Trophoblast cell (in vitro differentiated cells and primary cell): ENCODE measurements at regions not wholly inside any gene's neighbourhood (a gene's known extent, or its start where the extent isn't known, plus 50 kb on each side); places are given as distances from the start of the nearest gene placed in this dataset.

Source experiments
- DNase-seq, 2 donors: peaks; one replicate each; pipeline ENCODE4 v3.0.0-alpha.2; 2016
- H2AFZ ChIP-seq: 2 replicates; pipeline ENCODE4 v1.6.1; 2013; ENCODE audit warnings: low read length, moderate library complexity, mild to moderate bottlenecking; ENCODE audit not compliant: insufficient read depth, poor library complexity
- H2AK5ac ChIP-seq: 2 replicates; pipeline ENCODE4 v1.6.1; 2013; ENCODE audit warnings: mild to moderate bottlenecking, low read length
- H2BK120ac ChIP-seq: 2 replicates; pipeline ENCODE4 v1.6.1; 2013; ENCODE audit warnings: low read length, mild to moderate bottlenecking, moderate library complexity; ENCODE audit not compliant: insufficient read depth, poor library complexity
- H2BK12ac ChIP-seq: 2 replicates; pipeline ENCODE4 v1.6.1; 2013; ENCODE audit warnings: mild to moderate bottlenecking, low read length, moderate library complexity
- H2BK5ac ChIP-seq: 2 replicates; pipeline ENCODE4 v1.6.1; 2013; ENCODE audit warnings: low read length, low read depth, moderate library complexity, mild to moderate bottlenecking; ENCODE audit not compliant: poor library complexity
- H3K14ac ChIP-seq: 2 replicates; pipeline ENCODE4 v1.6.1; 2013; ENCODE audit warnings: mild to moderate bottlenecking, low read length
- H3K18ac ChIP-seq: 2 replicates; pipeline ENCODE4 v1.6.1; 2013; ENCODE audit warnings: mild to moderate bottlenecking, low read length
- H3K23ac ChIP-seq: 2 replicates; pipeline ENCODE4 v1.6.1; 2013; ENCODE audit warnings: low read length
- H3K27ac ChIP-seq: 2 replicates; pipeline ENCODE4 v1.5.1; 2013; ENCODE audit warnings: low read depth, mild to moderate bottlenecking, inconsistent platforms, low read length, moderate library complexity
- H3K27me3 ChIP-seq: 2 replicates; pipeline ENCODE4 v1.6.1; 2013; ENCODE audit warnings: inconsistent platforms, mild to moderate bottlenecking, low read length, moderate library complexity; ENCODE audit not compliant: insufficient read depth
- H3K36me3 ChIP-seq, 2 experiments: 1 replicate in 1 of 2; 2 replicates in 1 of 2; pipeline ENCODE4 v1.6.1; 2013; ENCODE audit warnings: low read length in 2 of 2, mild to moderate bottlenecking in 2 of 2, moderate library complexity in 1 of 2; ENCODE audit not compliant: insufficient read depth in 2 of 2, control insufficient read depth in 1 of 2
- H3K4ac ChIP-seq: 2 replicates; pipeline ENCODE4 v1.6.1; 2013; ENCODE audit warnings: low read depth, mild to moderate bottlenecking, low read length, moderate library complexity
- H3K4me1 ChIP-seq, 2 experiments: 1 replicate in 1 of 2; 2 replicates in 1 of 2; pipeline ENCODE4 v1.6.1; 2013; ENCODE audit warnings: low read length in 2 of 2, mild to moderate bottlenecking in 2 of 2, moderate library complexity in 1 of 2; ENCODE audit not compliant: insufficient read depth in 2 of 2, control insufficient read depth in 1 of 2
- H3K4me2 ChIP-seq: 2 replicates; pipeline ENCODE4 v1.6.1; 2013; ENCODE audit warnings: inconsistent platforms, mild to moderate bottlenecking, low read length, moderate library complexity
- H3K4me3 ChIP-seq: 2 replicates; pipeline ENCODE4 v1.5.1; 2013; ENCODE audit warnings: mild to moderate bottlenecking, low read depth, low read length, inconsistent platforms
- H3K79me1 ChIP-seq: one replicate; pipeline ENCODE4 v1.6.1; 2013; ENCODE audit warnings: low read length
- H3K79me2 ChIP-seq: 2 replicates; pipeline ENCODE4 v1.6.1; 2013; ENCODE audit warnings: low read length, mild to moderate bottlenecking; ENCODE audit not compliant: control insufficient read depth, insufficient read depth, poor library complexity
- H3K9ac ChIP-seq: 2 replicates; pipeline ENCODE4 v1.6.1; 2013; ENCODE audit warnings: mild to moderate bottlenecking, low read length
- H3K9me3 ChIP-seq: 2 replicates; pipeline ENCODE4 v1.6.1; 2013; ENCODE audit warnings: low read depth, mild to moderate bottlenecking, control low read depth, inconsistent platforms, low read length; ENCODE audit not compliant: insufficient read depth
- H4K12ac ChIP-seq: 2 replicates; pipeline ENCODE4 v1.6.1; 2013; ENCODE audit warnings: low read depth, mild to moderate bottlenecking, low read length, moderate library complexity
- H4K8ac ChIP-seq: 2 replicates; pipeline ENCODE4 v1.6.1; 2013; ENCODE audit warnings: low read depth, mild to moderate bottlenecking, low read length, moderate library complexity
- H4K91ac ChIP-seq: one replicate; pipeline ENCODE4 v1.6.1; 2013; ENCODE audit warnings: low read depth, mild to moderate bottlenecking, low read length, moderate library complexity
- WGBS: extraction: QIAGEN DNeasy Blood & Tissue Kit; methylation state at CpG from one replicate; pipeline ENCODE4 v1.1.7; 2013; ENCODE audit warnings: missing lambda C conversion rate; ENCODE audit not compliant: insufficient read length, insufficient coverage; ENCODE audit errors: extremely low coverage; 5-methylcytosine and 5-hydroxymethylcytosine counted together

DNA sequence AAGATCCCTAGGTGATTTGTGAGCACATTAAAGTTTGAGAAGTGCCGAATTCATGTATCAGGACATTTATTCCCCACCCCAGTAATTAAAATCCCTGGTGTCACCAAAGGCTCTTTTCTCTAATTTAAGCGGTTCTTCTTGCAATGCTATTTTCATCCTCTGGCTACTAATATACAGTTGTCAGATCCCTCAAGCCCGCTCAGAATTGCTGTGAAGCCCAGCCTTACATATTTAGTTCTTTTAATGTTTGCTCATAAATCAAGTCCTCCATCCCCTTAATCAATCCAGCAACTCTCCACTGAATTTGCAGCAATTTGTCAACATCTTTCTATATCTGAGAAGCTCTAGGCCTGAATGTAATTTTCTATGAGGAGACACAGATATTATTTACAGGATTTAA lies 437.9 kb downstream of the PIK3C3 start:
- Histone ChIP-seq H3K27ac (no peak overlapping the region), H3K14ac (no peak overlapping the region), H3K27me3 (no peaks in the 10 kb centered on the region), H3K79me1 (no peaks in the 10 kb centered on the region), H3K18ac (no peak overlapping the region), H2AK5ac (no peak overlapping the region), H2BK12ac (no peak overlapping the region), H3K79me2 (no peaks in the 10 kb centered on the region), H3K9ac (no peak overlapping the region), H3K23ac (no peak overlapping the region), H2BK120ac (no peak overlapping the region), H3K4me1 (no peaks in the 10 kb centered on the region), H4K12ac (no peak overlapping the region), H3K9me3 (no peaks in the 10 kb centered on the region), H3K36me3 (no peaks in the 10 kb centered on the region), H2BK5ac (no peak overlapping the region), H4K8ac (no peak overlapping the region), H2AFZ (no peak overlapping the region), H3K4ac (no peak overlapping the region), H3K4me2 (no peak overlapping the region), H3K4me3 (no peak overlapping the region), H4K91ac (no peak overlapping the region)
- DNase-seq, result no peak
- no CpG with 5 or more reads among the region's 3 CpGs for WGBS

DNA sequence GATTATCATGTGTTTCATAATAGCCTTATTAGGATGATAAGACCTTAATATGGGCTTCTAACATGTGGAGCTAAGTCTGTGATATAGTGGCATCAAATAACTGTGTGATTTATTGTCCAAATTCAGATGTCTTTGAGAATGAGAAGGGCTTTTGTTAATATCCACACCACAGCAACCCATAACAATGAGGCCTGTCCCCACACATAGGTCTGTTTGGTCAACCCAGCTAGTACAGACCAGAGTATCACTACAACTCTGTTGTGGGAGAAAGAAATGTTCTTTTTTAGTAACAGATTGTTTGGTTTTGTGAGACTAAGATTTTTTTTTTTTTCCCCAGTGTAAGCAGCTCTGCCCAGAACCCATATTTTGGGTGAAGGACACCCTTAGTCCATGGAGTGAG lies 439.2 kb downstream of the PIK3C3 start:
- no peak overlapping the region for H3K27ac ChIP-seq
- no peak overlapping the region for H3K23ac ChIP-seq
- no peak overlapping the region for H2BK12ac ChIP-seq
- H2BK120ac ChIP-seq, result no peak overlapping the region
- no peak for DNase-seq
- H3K9ac ChIP-seq, result no peak overlapping the region
- H3K79me2 ChIP-seq, result no peaks in the 10 kb centered on the region
- H3K18ac ChIP-seq, result no peak overlapping the region
- H3K4me3 ChIP-seq, result no peak overlapping the region
- no peaks in the 10 kb centered on the region for H3K79me1 ChIP-seq
- no peak overlapping the region for H3K4me2 ChIP-seq
- H4K8ac ChIP-seq, result no peak overlapping the region
- no peak overlapping the region for H2AK5ac ChIP-seq
- H2BK5ac ChIP-seq, result no peak overlapping the region
- H4K12ac ChIP-seq, result no peak overlapping the region
- H3K27me3 ChIP-seq, result no peaks in the 10 kb centered on the region
- no peaks in the 10 kb centered on the region for H3K36me3 ChIP-seq
- no peaks in the 10 kb centered on the region for H3K9me3 ChIP-seq
- no peak overlapping the region for H3K14ac ChIP-seq
- no peak overlapping the region for H4K91ac ChIP-seq
- no peaks in the 10 kb centered on the region for H3K4me1 ChIP-seq
- H2AFZ ChIP-seq, result no peak overlapping the region
- H3K4ac ChIP-seq, result no peak overlapping the region

GRCh38 chr18:42401131-42401673 lies 446.2 kb downstream of the PIK3C3 start:
- Histone ChIP-seq H3K9ac (no peak overlapping the region), H2AFZ (no peak overlapping the region)
- no CpG with 5 or more reads among the region's 4 CpGs for WGBS

DNA sequence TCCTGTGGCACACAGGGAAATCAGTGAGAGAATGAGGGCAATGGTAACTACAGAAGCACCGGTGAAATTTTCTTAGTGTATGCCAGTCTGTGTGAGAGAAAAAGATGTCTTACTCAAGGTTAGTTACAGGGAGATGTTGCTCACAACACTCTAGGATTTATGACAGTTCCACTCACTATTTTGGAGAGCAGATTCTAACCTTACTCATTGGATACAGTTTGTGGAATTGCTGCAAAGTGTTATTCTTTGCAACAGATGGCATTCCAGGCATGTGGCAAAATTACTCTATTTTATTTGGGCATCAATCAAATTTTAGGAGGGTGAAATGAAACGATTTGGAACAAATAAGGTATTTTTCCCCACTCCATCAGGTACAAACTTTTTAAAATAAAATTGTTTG lies 449.1 kb downstream of the PIK3C3 start:
- no peaks in the 10 kb centered on the region for H3K36me3 ChIP-seq
- no peak overlapping the region for H4K91ac ChIP-seq
- no peak overlapping the region for H4K12ac ChIP-seq
- no peak overlapping the region for H2BK12ac ChIP-seq
- H2AFZ ChIP-seq, result no peak overlapping the region
- H2BK120ac ChIP-seq, result no peak overlapping the region
- no peak overlapping the region for H3K27ac ChIP-seq
- H4K8ac ChIP-seq, result no peak overlapping the region
- H3K4me1 ChIP-seq, result no peaks in the 10 kb centered on the region
- no CpG with 5 or more reads among the region's 2 CpGs for WGBS
- no peak overlapping the region for H3K4me2 ChIP-seq
- no peak overlapping the region for H3K18ac ChIP-seq
- H2BK5ac ChIP-seq, result no peak overlapping the region
- no peak overlapping the region for H3K9ac ChIP-seq
- no peaks in the 10 kb centered on the region for H3K27me3 ChIP-seq
- no peaks in the 10 kb centered on the region for H3K79me1 ChIP-seq
- H3K9me3 ChIP-seq, result peaks cover 7% of the 10 kb centered on the region
- no peaks in the 10 kb centered on the region for H3K79me2 ChIP-seq
- no peak overlapping the region for H3K23ac ChIP-seq
- no peak for DNase-seq
- no peak overlapping the region for H3K4ac ChIP-seq
- H2AK5ac ChIP-seq, result no peak overlapping the region
- no peak overlapping the region for H3K4me3 ChIP-seq
- H3K14ac ChIP-seq, result no peak overlapping the region

More at GRCh38 chr18:42401131-42401673, 446.2 kb downstream of the PIK3C3 start:
- Histone ChIP-seq H3K9me3 (no peaks in the 10 kb centered on the region), H3K79me1 (no peaks in the 10 kb centered on the region), H3K18ac (no peak overlapping the region), H3K4me2 (no peak overlapping the region), H4K91ac (no peak overlapping the region), H3K23ac (no peak overlapping the region), H3K36me3 (no peaks in the 10 kb centered on the region), H3K79me2 (no peaks in the 10 kb centered on the region), H3K4ac (no peak overlapping the region), H2AK5ac (no peak overlapping the region), H2BK12ac (no peak overlapping the region), H2BK5ac (no peak overlapping the region), H3K27me3 (no peaks in the 10 kb centered on the region), H3K4me1 (no peaks in the 10 kb centered on the region), H4K12ac (no peak overlapping the region), H2BK120ac (no peak overlapping the region), H4K8ac (no peak overlapping the region), H3K4me3 (no peak overlapping the region), H3K27ac (no peak overlapping the region), H3K14ac (no peak overlapping the region)
- no peak for DNase-seq
